SW 1271 (cell line): ENCODE measurements at regions not wholly inside any gene's neighbourhood (a gene's known extent, or its start where the extent isn't known, plus 50 kb on each side); places are given as distances from the start of the nearest gene placed in this dataset.

ENCODE experiments used
- DNase-seq, 2 experiments: peaks; one replicate each; lab custom pipeline; 2025; lab: John Stamatoyannopoulos, UW

- no peak for DNase-seq
Observed at GRCh38 chr16:50878966-50879615, 137.2 kb downstream of the CYLD start.

- no peak for DNase-seq
Observed at GRCh38 chr16:50878536-50878935, 136.7 kb downstream of the CYLD start.

- DNase-seq, result no peak
Observed at GRCh38 chr16:50876263-50876662, 134.4 kb downstream of the CYLD start.

GRCh38 chr16:50868577-50868976 is 126.7 kb downstream of the CYLD start:
- no peak for DNase-seq

- DNase-seq, result no peak
Observed at GRCh38 chr16:50866806-50867205, 124.9 kb downstream of the CYLD start.

GRCh38 chr16:50864386-50864785 is 122.5 kb downstream of the CYLD start:
- DNase-seq, result no peak

- DNase-seq, result no peak
Observed at GRCh38 chr16:50863644-50864144, 121.8 kb downstream of the CYLD start.

GRCh38 chr16:50862818-50863643 is 121.1 kb downstream of the CYLD start:
- no peak for DNase-seq

GRCh38 chr16:50861970-50862411 is 120.1 kb downstream of the CYLD start:
- DNase-seq, result peak; percentile 17 to 64

GRCh38 chr16:50861451-50861850 is 119.6 kb downstream of the CYLD start:
- no peak for DNase-seq

GRCh38 chr16:50859628-50860360 is 117.9 kb downstream of the CYLD start:
- DNase-seq, result no peak

- no peak for DNase-seq
Observed at GRCh38 chr16:50858877-50859627, 117.2 kb downstream of the CYLD start.

- no peak for DNase-seq
Observed at GRCh38 chr16:50858376-50858775, 116.5 kb downstream of the CYLD start.

- no peak for DNase-seq
Observed at GRCh38 chr16:50857881-50858280, 116.0 kb downstream of the CYLD start.

GRCh38 chr16:50856991-50857390 is 115.1 kb downstream of the CYLD start:
- no peak for DNase-seq

GRCh38 chr16:50853329-50853728 is 111.4 kb downstream of the CYLD start:
- no peak for DNase-seq
